Neural progenitor cell (in vitro differentiated cells): ENCODE measurements at regions not wholly inside any gene's neighbourhood (a gene's known extent, or its start where the extent isn't known, plus 50 kb on each side); places are given as distances from the start of the nearest gene placed in this dataset.

Experiments used
- EZH2 ChIP-seq: fragments of 200-600 bp; sonication (generic); IDR thresholded peaks from 2 replicates; pipeline ENCODE4 v1.6.1; 2017; ENCODE audit warnings: antibody characterized with exemption, mild to moderate bottlenecking, moderate library complexity
- EZH2phosphoT487 ChIP-seq: fragments of 200-600 bp; sonication (generic); IDR thresholded peaks from 2 replicates; pipeline ENCODE4 v1.6.1; 2017; ENCODE audit warnings: antibody characterized with exemption

DNA sequence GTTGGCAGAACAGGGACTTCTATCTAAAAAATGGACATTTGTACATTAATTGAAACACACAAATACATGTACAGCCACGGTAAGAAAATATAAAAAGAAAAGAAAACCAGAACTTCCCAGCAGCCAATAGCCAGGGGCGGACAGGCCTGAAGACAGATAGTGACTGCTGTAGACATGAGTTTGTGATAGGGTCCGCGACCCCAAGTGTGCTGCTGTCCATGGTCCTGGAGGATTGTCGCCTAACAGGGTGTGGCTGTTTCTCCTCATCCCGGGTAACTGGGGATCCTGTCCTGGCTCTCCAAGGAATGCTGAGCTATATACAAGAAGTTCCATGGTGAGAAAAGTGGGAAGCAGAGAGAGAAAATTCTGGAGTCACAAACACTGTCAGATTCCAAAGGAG lies 266.5 kb upstream of the SALL3 start:
- no peak for TF ChIP-seq EZH2
- no peak for TF ChIP-seq EZH2phosphoT487
